ENCODE measurements at regions not wholly inside any gene's neighbourhood (a gene's known extent, or its start where the extent isn't known, plus 50 kb on each side); places are given as distances from the start of the nearest gene placed in this dataset.

DNA sequence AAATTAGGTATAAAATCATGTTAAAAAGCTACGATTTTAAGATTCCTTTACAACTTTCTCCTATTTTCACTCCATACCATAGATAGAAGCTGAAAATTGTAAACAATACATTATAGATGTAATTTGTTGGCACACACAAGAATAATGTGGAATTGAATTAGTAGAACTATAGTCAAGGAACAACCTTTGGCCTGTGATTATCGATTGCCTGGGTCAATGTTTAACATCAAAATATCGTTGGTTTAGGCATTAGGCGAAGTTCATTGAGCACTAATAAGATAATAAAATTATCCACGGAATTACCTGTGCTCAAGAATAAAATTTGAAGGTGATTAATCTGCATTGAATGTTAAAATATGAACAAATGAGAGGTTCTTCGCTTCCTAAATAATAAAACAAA is 455.1 kb upstream of the ZP4 start:
- H3K4me3 ChIP-seq, result no peak overlapping the region
- DNase-seq, result no peak
- no peaks in the 10 kb centered on the region for H3K4me1 ChIP-seq
- no peaks in the 10 kb centered on the region for H3K9me3 ChIP-seq
- TF ChIP-seq POLR2AphosphoS5 (IDR thresholded peaks at IDR 0.05) (no peak), EP300 (IDR thresholded peaks at IDR 0.05) (no peak), POLR2A (IDR thresholded peaks at IDR 0.05) (no peak)
- TF ChIP-seq, protein P1, sequence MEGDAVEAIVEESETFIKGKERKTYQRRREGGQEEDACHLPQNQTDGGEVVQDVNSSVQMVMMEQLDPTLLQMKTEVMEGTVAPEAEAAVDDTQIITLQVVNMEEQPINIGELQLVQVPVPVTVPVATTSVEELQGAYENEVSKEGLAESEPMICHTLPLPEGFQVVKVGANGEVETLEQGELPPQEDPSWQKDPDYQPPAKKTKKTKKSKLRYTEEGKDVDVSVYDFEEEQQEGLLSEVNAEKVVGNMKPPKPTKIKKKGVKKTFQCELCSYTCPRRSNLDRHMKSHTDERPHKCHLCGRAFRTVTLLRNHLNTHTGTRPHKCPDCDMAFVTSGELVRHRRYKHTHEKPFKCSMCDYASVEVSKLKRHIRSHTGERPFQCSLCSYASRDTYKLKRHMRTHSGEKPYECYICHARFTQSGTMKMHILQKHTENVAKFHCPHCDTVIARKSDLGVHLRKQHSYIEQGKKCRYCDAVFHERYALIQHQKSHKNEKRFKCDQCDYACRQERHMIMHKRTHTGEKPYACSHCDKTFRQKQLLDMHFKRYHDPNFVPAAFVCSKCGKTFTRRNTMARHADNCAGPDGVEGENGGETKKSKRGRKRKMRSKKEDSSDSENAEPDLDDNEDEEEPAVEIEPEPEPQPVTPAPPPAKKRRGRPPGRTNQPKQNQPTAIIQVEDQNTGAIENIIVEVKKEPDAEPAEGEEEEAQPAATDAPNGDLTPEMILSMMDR (IDR thresholded peaks at IDR 0.05), result no peak
- H3K27me3 ChIP-seq, result no peaks in the 10 kb centered on the region
- 81% methylated on average over 6 of the region's 6 CpGs for WGBS, 2 donors
- no peak overlapping the region for H3K27ac ChIP-seq
- H3K36me3 ChIP-seq, result no peaks in the 10 kb centered on the region
- intact Hi-C loops (cut with DNase I), result no loop called here

DNA sequence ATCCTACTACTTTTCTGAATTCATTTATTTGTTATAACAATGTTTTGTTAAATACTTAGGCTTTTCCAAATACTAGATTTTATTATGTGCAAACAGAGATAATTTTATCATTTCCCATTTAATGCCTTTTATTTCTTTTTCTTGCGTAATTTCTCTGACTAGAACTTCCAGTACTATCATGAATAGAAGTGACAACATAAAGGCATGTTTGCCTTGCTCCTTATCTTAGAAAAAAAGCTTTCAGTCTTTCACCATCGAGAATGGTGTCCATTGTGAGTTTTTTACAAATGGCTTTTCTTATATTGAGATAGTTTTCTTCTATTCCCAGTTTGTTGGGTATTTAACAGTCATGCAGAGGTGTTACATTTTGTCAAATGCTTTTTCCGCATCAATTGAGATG is 453.1 kb upstream of the ZP4 start:
- Histone ChIP-seq H3K4me1 (no peaks in the 10 kb centered on the region), H3K27ac (no peak overlapping the region), H3K9me3 (no peaks in the 10 kb centered on the region), H3K27me3 (no peaks in the 10 kb centered on the region), H3K4me3 (no peak overlapping the region), H3K36me3 (no peaks in the 10 kb centered on the region)
- no peak for DNase-seq
- TF ChIP-seq POLR2A (IDR thresholded peaks at IDR 0.05) (no peak), POLR2AphosphoS5 (IDR thresholded peaks at IDR 0.05) (no peak), EP300 (IDR thresholded peaks at IDR 0.05) (no peak)
- TF ChIP-seq, protein P1 (IDR thresholded peaks at IDR 0.05), result no peak
- WGBS, 2 donors, result 62 to 84% methylated on average over 3 of the region's 3 CpGs
- intact Hi-C loops (cut with DNase I), result no loop called here

DNA sequence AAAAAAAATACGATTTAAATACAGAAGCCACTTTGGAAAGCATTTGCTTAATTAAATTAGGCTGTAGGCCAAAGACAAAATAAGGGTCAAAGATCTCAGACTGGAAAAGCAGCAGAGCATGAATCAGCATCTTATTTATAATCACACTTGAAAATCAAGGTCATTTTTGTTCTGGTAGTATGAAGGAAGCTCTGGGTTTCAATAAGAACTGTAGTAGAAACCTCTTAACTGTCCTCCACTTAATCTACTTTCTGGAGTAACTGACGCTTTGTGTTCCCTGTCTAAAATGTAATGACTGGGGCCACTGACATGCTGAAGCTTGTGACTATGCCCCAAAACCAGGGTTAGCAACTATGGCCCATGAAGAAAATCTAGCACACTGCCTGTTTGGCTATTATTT is 450.7 kb upstream of the ZP4 start:
- no peaks in the 10 kb centered on the region for H3K4me1 ChIP-seq
- H3K27ac ChIP-seq, result no peak overlapping the region
- no peak overlapping the region for H3K4me3 ChIP-seq
- no peak for DNase-seq
- H3K27me3 ChIP-seq, result no peaks in the 10 kb centered on the region
- 80 to 85% methylated on average over 2 of the region's 2 CpGs for WGBS, 2 donors
- H3K9me3 ChIP-seq, result peaks cover 0 to 2% (median 0%) of the 10 kb centered on the region in 4 donors
- no peak for TF ChIP-seq POLR2A (IDR thresholded peaks at IDR 0.05)
- TF ChIP-seq, protein P1 (IDR thresholded peaks at IDR 0.05), result no peak
- TF ChIP-seq POLR2AphosphoS5 (IDR thresholded peaks at IDR 0.05), result no peak
- no peak for TF ChIP-seq EP300 (IDR thresholded peaks at IDR 0.05)
- no peaks in the 10 kb centered on the region for H3K36me3 ChIP-seq
- intact Hi-C loops (cut with DNase I), result no loop called here

- Histone ChIP-seq H3K27ac (no peak overlapping the region), H3K36me3 (no peaks in the 10 kb centered on the region), H3K4me3 (no peak overlapping the region), H3K4me1 (no peaks in the 10 kb centered on the region), H3K27me3 (no peaks in the 10 kb centered on the region), H3K9me3 (peaks cover 0 to 2% (median 0%) of the 10 kb centered on the region in 4 donors)
- TF ChIP-seq EP300 (IDR thresholded peaks at IDR 0.05) (no peak), POLR2A (IDR thresholded peaks at IDR 0.05) (no peak), POLR2AphosphoS5 (IDR thresholded peaks at IDR 0.05) (no peak)
- TF ChIP-seq, protein P1 (IDR thresholded peaks at IDR 0.05), result no peak
- 78 to 88% methylated on average over 7 of the region's 7 CpGs for WGBS, 2 donors
- intact Hi-C loops (cut with DNase I), result no loop called here
- DNase-seq, result no peak
Measured at GRCh38 chr1:238340989-238341388, 450.3 kb upstream of the ZP4 start.

DNA sequence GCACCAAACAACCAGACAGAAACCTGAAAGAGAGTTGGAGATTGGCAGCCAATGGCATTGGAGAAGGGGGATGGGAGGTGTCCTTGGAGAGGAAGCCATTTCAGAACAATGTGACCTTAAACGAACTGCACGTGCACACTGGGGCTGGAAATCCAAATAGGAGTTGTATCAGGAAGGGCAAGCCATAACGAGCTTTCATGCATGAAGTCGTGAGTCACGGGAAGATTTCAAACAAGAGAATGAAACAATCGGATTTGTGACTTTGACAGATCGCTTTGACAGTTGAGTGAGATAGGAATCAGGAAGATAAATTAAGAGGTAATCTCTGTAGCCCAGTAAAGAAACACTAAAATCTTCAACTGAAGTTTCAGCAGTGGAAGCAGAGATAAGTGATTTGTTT is 445.8 kb upstream of the ZP4 start:
- Histone ChIP-seq H3K4me3 (no peak overlapping the region), H3K36me3 (no peaks in the 10 kb centered on the region), H3K27me3 (no peaks in the 10 kb centered on the region), H3K27ac (no peak overlapping the region), H3K9me3 (peaks cover 0 to 2% (median 0%) of the 10 kb centered on the region in 4 donors), H3K4me1 (no peaks in the 10 kb centered on the region)
- intact Hi-C loops (cut with DNase I), result no loop called here
- no peak for TF ChIP-seq POLR2AphosphoS5 (IDR thresholded peaks at IDR 0.05)
- no peak for TF ChIP-seq EP300 (IDR thresholded peaks at IDR 0.05)
- TF ChIP-seq, protein P1 (IDR thresholded peaks at IDR 0.05), result no peak
- no peak for TF ChIP-seq POLR2A (IDR thresholded peaks at IDR 0.05)
- no peak for DNase-seq
- 67 to 78% methylated on average over 7 of the region's 7 CpGs for WGBS, 2 donors

All from sigmoid colon (tissue), 6 donors.